ENCODE measurements at regions not wholly inside any gene's neighbourhood (a gene's known extent, or its start where the extent isn't known, plus 50 kb on each side); places are given as distances from the start of the nearest gene placed in this dataset.

DNA sequence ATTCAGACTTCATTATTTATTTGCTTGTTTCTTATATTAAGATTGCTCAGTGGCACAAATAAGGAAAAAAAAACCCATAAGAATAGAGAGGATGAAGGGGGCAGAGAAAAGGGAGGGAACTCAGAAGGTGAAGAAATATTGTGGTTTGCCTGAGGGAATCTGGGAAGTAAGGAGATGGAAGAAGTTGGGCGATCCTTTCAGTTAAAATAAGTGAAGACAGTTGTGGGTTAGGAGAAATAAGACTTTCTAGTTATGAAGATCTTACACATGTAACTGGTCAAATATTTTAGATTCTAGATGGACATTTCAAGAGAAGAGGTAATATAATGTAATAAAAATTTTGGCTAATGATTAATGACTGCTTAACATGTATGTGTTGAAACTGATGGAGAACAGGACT lies 138.7 kb upstream of the LIMCH1 start:
- H3K9ac ChIP-seq (replicated peaks in 1 of 4; ENCODE audit: extremely low read depth in 1 of 4, low read depth in 3 of 4, low read length in 3 of 4), result no peak overlapping the region
- H3K79me1 ChIP-seq (ENCODE audit: low read depth, low read length), result no peaks in the 10 kb centered on the region
- no peaks in the 10 kb centered on the region for H3K79me2 ChIP-seq (ENCODE audit: control insufficient read depth in 1 of 2, insufficient read depth in 2 of 2, low read length in 2 of 2)
- peaks cover 3 to 5% (median 4%) of the 10 kb centered on the region in 4 experiments; a peak in 4 of 7 replicates for H3K4me1 ChIP-seq (replicated peaks in 1 of 4; ENCODE audit: control insufficient read depth in 3 of 4, insufficient read depth in 4 of 4, low read length in 3 of 4)
- ChIA-PET POLR2A (ENCODE audit: partially characterized antibody) (interaction anchor here (0.6 kb wide), 1 partner anchor 142 kb away, joined by 3 read pairs; the partner anchor contains the start of gene UCHL1), CTCF (ENCODE audit: partially characterized antibody) (interaction anchor here (0.6 to 0.9 kb wide), 4 partner anchors 16 to 45 kb away, joined by 3 read pairs; no protein-coding TSS in a partner anchor)
- no peak overlapping the region for H3K4me3 ChIP-seq (ENCODE audit: extremely low read depth in 1 of 4, insufficient read depth in 2 of 4, low read depth in 3 of 4, low read length in 4 of 4)
- H3K23ac ChIP-seq (ENCODE audit: insufficient read length), result no peak overlapping the region
- FAIRE-seq, result no peak
- no peak overlapping the region for H2BK15ac ChIP-seq (ENCODE audit: low read length)
- no peak overlapping the region for H2AFZ ChIP-seq (ENCODE audit: low read length)
- H3K9me3 ChIP-seq (ENCODE audit: insufficient read depth in 2 of 2, low read depth in 1 of 2, low read length in 1 of 2), result no peaks in the 10 kb centered on the region
- no peak overlapping the region for H3K27ac ChIP-seq (ENCODE audit: low read depth, low read length)
- 75% methylated on average over 1 of the region's 1 CpG; no CpG with 5 or more reads in 1 of the 2 experiments for WGBS, 2 experiments (ENCODE audit: extremely low coverage in 1 of 2, insufficient coverage in 1 of 2, insufficient read length in 1 of 2, insufficient replicate concordance in 2 of 2, low coverage in 1 of 2, low lambda C conversion rate in 2 of 2, missing lambda C conversion rate in 1 of 2)
- no peaks in the 10 kb centered on the region for H3K36me3 ChIP-seq (ENCODE audit: control insufficient read depth in 2 of 4, insufficient read depth in 4 of 4, low read length in 3 of 4)
- no peak overlapping the region for H3K4ac ChIP-seq (replicated peaks; ENCODE audit: insufficient read length, low read depth, low read length)
- H4K8ac ChIP-seq (ENCODE audit: extremely low read depth, insufficient read depth, low read length), result no peak overlapping the region
- no peak overlapping the region for H4K91ac ChIP-seq (replicated peaks; ENCODE audit: insufficient read length, low read length)
- H2BK120ac ChIP-seq (replicated peaks; ENCODE audit: low read depth, low read length), result no peak overlapping the region
- no peaks in the 10 kb centered on the region for H4K20me1 ChIP-seq (replicated peaks in 1 of 2; ENCODE audit: control insufficient read depth in 1 of 2, insufficient read depth in 2 of 2, low read length in 2 of 2)
- no peak overlapping the region for H3K14ac ChIP-seq (ENCODE audit: insufficient read length)
- no peak overlapping the region for H2BK5ac ChIP-seq (ENCODE audit: low read depth, low read length)
- H2AK5ac ChIP-seq (ENCODE audit: low read depth, low read length), result no peak overlapping the region
- H4K5ac ChIP-seq (ENCODE audit: insufficient read length, low read depth, low read length), result no peak overlapping the region
- no peak for DNase-seq (ENCODE audit: low read depth in 1 of 2, low spot score in 2 of 2)
- H3K23me2 ChIP-seq (ENCODE audit: low read depth, low read length), result no peaks in the 10 kb centered on the region
- H3K56ac ChIP-seq (replicated peaks; ENCODE audit: insufficient read length, low read depth, low read length), result no peak overlapping the region
- no peak overlapping the region for H2BK12ac ChIP-seq (ENCODE audit: low read depth, low read length)
- H3K27me3 ChIP-seq (replicated peaks in 1 of 4; ENCODE audit: control insufficient read depth in 3 of 4, extremely low read depth in 1 of 4, insufficient read depth in 3 of 4, low read length in 3 of 4), result no peaks in the 10 kb centered on the region
- no peak overlapping the region for H3K18ac ChIP-seq (ENCODE audit: extremely low read depth, low read length)
- H3K4me2 ChIP-seq (ENCODE audit: insufficient read depth in 1 of 2, low read depth in 2 of 2, low read length in 2 of 2), result no peak overlapping the region
- no peak overlapping the region for H2BK20ac ChIP-seq (ENCODE audit: low read length)
- TF ChIP-seq RBBP5 (IDR thresholded peaks at IDR 0.05; ENCODE audit: borderline replicate concordance, low read depth, low read length) (no peak), SAP30 (IDR thresholded peaks at IDR 0.05; ENCODE audit: insufficient read depth, insufficient replicate concordance, low read length) (no peak), HDAC2 (IDR thresholded peaks at IDR 0.05; ENCODE audit: borderline replicate concordance in 1 of 2, low read depth in 2 of 2, low read length in 2 of 2) (no peak), SIRT6 (IDR thresholded peaks at IDR 0.05; ENCODE audit: low read length) (no peak), GTF2F1 (IDR thresholded peaks at IDR 0.05; ENCODE audit: borderline replicate concordance, low read depth, low read length) (no peak), PHF8 (conservative IDR thresholded peaks at IDR 0.05; ENCODE audit: low read depth, low read length) (no peak), CHD2 (IDR thresholded peaks at IDR 0.05; ENCODE audit: low read length) (no peak), RFX5 (IDR thresholded peaks at IDR 0.05; ENCODE audit: borderline replicate concordance, low read depth, low read length) (no peak), ATF3 (IDR thresholded peaks at IDR 0.05; ENCODE audit: insufficient read depth, low read depth, low read length) (no peak), CREB1 (IDR thresholded peaks at IDR 0.05) (no peak)
- TF ChIP-seq, protein P1, sequence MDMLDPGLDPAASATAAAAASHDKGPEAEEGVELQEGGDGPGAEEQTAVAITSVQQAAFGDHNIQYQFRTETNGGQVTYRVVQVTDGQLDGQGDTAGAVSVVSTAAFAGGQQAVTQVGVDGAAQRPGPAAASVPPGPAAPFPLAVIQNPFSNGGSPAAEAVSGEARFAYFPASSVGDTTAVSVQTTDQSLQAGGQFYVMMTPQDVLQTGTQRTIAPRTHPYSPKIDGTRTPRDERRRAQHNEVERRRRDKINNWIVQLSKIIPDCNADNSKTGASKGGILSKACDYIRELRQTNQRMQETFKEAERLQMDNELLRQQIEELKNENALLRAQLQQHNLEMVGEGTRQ (IDR thresholded peaks at IDR 0.05; ENCODE audit: low read length), result no peak
- TF ChIP-seq, protein P2, sequence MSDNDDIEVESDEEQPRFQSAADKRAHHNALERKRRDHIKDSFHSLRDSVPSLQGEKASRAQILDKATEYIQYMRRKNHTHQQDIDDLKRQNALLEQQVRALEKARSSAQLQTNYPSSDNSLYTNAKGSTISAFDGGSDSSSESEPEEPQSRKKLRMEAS (IDR thresholded peaks at IDR 0.05), result no peak
